Stimulated activated naive CD8-positive, alpha-beta T cell treated with anti-CD3 and anti-CD28 coated beads, Interleukin-15, Interleukin-2, amounts not matched to agents 100 ng/mL and 50 ng/mL, for 24 hours (primary cell): ENCODE measurements at regions not wholly inside any gene's neighbourhood (a gene's known extent, or its start where the extent isn't known, plus 50 kb on each side); places are given as distances from the start of the nearest gene placed in this dataset.

Source experiments
- H3K27ac Mint-ChIP-seq: one replicate; pipeline ENCODE4 v1.8.0; 2021; ENCODE audit warnings: mild to moderate bottlenecking, mixed read lengths
- H3K27me3 Mint-ChIP-seq: one replicate; pipeline ENCODE4 v1.8.0; 2021; ENCODE audit warnings: mixed read lengths
- H3K36me3 Mint-ChIP-seq: one replicate; pipeline ENCODE4 v1.8.0; 2021; ENCODE audit warnings: low read depth, mixed read lengths
- H3K4me1 Mint-ChIP-seq: one replicate; pipeline ENCODE4 v1.8.0; 2021; ENCODE audit warnings: low read depth, mixed read lengths
- H3K4me3 Mint-ChIP-seq: one replicate; pipeline ENCODE4 v1.8.0; 2021; ENCODE audit warnings: mild to moderate bottlenecking, mixed read lengths
- H3K9me3 Mint-ChIP-seq: one replicate; pipeline ENCODE4 v1.8.0; 2021; ENCODE audit warnings: mixed read lengths

- H3K9me3 Mint-ChIP-seq: no peaks in the 10 kb centered on the region
- no peak overlapping the region for H3K27ac Mint-ChIP-seq
- no peak overlapping the region for H3K4me3 Mint-ChIP-seq
- H3K4me1 Mint-ChIP-seq: no peaks in the 10 kb centered on the region
- H3K27me3 Mint-ChIP-seq: no peaks in the 10 kb centered on the region
- no peaks in the 10 kb centered on the region for H3K36me3 Mint-ChIP-seq
Measured at GRCh38 chr10:61142987-61143386, 199.0 kb upstream of the RHOBTB1 start.

DNA sequence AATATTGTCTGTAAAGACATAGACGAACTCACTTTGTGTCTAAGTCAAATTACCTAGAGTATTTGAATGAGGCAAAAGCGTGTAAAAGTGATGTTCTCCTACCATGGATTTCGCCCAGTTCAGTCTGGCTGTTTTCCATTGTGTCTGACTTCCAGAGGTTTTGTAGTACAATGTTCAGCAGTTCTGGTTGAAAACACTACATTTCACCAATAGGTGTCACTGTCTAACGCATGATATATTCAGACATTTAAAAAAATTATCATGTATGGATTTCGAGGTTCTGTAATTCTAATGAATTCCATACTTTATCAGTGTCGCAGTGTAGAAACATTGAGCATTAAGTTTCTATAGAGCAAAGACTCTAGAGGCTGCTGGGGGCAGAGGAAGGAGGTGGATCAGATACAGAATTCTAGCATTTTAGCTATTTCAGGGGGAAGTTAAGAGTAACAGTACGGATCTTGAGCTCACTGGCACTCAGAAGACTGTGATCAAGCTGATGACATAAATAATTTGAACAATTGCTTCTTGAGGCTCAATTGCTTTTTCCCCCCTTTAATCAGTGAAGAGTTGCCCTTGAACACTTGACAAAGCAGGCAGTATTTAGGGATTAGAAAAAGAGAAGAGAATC, 196.9 kb upstream of the RHOBTB1 start:
- Mint-ChIP-seq H3K4me1 (no peaks in the 10 kb centered on the region), H3K9me3 (no peaks in the 10 kb centered on the region), H3K4me3 (no peak overlapping the region), H3K27me3 (no peaks in the 10 kb centered on the region), H3K36me3 (no peaks in the 10 kb centered on the region), H3K27ac (no peak overlapping the region)

GRCh38 chr10:61139592-61139953, 195.6 kb upstream of the RHOBTB1 start:
- H3K27ac Mint-ChIP-seq: no peak overlapping the region
- no peak overlapping the region for H3K4me3 Mint-ChIP-seq

DNA sequence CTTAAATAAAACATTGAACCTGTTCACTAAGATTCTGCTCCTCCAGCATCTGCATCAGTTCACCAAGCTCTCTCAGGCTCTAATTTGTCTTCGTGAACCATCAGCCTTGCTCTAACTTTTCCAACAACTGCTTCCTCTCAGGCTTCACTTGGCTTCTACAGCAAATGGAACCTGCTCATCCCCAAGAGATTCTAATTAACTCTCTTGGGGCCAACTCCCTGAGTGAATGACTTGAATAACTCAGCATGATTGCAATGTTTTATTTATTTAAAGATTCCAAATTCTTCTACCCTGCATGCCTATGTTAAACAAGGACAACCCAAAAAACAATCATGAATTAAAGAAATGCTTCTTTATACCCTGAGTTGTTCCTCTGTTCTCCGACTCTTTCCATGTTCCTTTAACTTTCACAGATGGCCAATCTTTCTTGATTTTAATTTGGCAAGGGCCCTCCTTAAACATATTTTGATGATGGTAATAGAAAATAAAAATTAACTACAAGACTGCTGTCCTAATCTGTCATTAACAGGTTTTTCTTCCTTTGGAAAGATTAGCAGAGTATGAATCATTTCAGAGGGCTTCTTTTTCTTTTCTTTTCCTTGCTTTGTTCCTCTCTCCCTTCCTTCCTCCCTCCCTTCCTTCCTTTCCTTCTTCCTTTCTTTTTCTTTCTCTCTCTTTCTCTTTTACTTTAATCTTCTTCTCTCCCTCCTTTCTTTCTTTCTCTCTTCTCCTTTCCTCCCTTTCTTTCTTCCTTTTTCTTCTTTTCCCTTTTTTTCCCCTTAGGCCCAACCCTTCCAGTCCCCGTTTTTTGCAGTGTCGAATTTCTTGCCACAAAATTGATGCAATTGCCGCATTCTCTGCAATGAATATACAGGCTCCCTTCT, 195.0 kb upstream of the RHOBTB1 start:
- Mint-ChIP-seq H3K27me3 (no peaks in the 10 kb centered on the region), H3K27ac (no peak overlapping the region), H3K4me3 (no peak overlapping the region), H3K4me1 (no peaks in the 10 kb centered on the region), H3K36me3 (no peaks in the 10 kb centered on the region), H3K9me3 (no peaks in the 10 kb centered on the region)

More at GRCh38 chr10:61139592-61139953, 195.6 kb upstream of the RHOBTB1 start:
- Mint-ChIP-seq H3K27me3 (no peaks in the 10 kb centered on the region), H3K36me3 (no peaks in the 10 kb centered on the region), H3K4me1 (no peaks in the 10 kb centered on the region), H3K9me3 (no peaks in the 10 kb centered on the region)

GRCh38 chr10:61136139-61136538, 192.2 kb upstream of the RHOBTB1 start:
- H3K27ac Mint-ChIP-seq: no peak overlapping the region
- no peaks in the 10 kb centered on the region for H3K9me3 Mint-ChIP-seq
- H3K4me3 Mint-ChIP-seq: no peak overlapping the region
- H3K36me3 Mint-ChIP-seq: no peaks in the 10 kb centered on the region
- H3K4me1 Mint-ChIP-seq: no peaks in the 10 kb centered on the region
- H3K27me3 Mint-ChIP-seq: no peaks in the 10 kb centered on the region

GRCh38 chr10:61135276-61135721, 191.3 kb upstream of the RHOBTB1 start:
- Mint-ChIP-seq H3K4me1 (no peaks in the 10 kb centered on the region), H3K4me3 (no peak overlapping the region), H3K36me3 (no peaks in the 10 kb centered on the region), H3K9me3 (no peaks in the 10 kb centered on the region), H3K27me3 (no peaks in the 10 kb centered on the region), H3K27ac (no peak overlapping the region)

DNA sequence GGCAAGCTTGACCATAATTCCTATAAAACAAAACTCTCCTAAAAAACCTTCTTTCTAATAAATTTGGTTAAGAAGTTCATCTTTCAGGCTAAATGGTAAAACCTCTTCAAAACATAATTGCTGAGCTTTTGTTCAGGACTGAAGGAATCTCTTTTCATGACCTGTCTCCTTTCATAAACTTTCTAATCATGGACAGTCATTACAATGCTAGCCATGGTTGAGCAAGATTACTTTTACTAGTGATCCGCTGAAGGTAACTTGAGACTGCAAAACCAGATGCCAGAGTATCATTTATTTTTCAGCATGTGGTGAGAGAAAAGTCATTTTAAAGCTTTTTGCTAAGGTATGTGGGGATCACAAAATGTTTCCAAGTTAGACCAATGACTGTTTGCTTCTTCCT, 186.4 kb upstream of the RHOBTB1 start:
- Mint-ChIP-seq H3K36me3 (peaks cover 4% of the 10 kb centered on the region), H3K27me3 (no peaks in the 10 kb centered on the region), H3K9me3 (no peaks in the 10 kb centered on the region), H3K4me1 (peaks cover 6% of the 10 kb centered on the region), H3K4me3 (no peak overlapping the region), H3K27ac (no peak overlapping the region)

DNA sequence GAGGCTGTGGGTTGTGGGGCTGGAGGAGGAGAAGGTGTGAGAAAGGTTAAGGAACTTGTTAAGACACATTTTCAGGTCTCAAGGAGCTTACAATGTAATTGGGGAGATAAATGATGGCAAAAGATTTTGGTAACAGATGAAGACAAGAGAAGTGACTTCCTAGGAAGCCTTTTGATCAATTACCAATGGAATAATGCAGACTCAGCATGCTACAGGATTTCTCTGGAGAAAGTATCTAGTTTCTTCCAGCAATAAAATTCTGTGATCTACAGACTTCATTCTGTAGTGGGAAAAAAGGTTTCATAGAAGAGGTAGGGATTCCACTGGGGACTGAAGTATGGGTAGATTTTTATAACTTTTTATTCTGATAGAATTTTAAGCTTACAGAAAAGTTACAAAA, 184.2 kb upstream of the RHOBTB1 start:
- Mint-ChIP-seq H3K27me3 (no peaks in the 10 kb centered on the region), H3K36me3 (peaks cover 4% of the 10 kb centered on the region), H3K27ac (no peak overlapping the region), H3K4me1 (peaks cover 17% of the 10 kb centered on the region), H3K4me3 (no peak overlapping the region), H3K9me3 (no peaks in the 10 kb centered on the region)

GRCh38 chr10:61125560-61126170, 181.7 kb upstream of the RHOBTB1 start:
- no peaks in the 10 kb centered on the region for H3K27me3 Mint-ChIP-seq
- H3K9me3 Mint-ChIP-seq: no peaks in the 10 kb centered on the region
- no peak overlapping the region for H3K27ac Mint-ChIP-seq
- H3K4me1 Mint-ChIP-seq: peaks cover 24% of the 10 kb centered on the region
- H3K4me3 Mint-ChIP-seq: no peak overlapping the region
- H3K36me3 Mint-ChIP-seq: peaks cover 4% of the 10 kb centered on the region

- Mint-ChIP-seq H3K27ac (no peak overlapping the region), H3K4me1 (peaks cover 24% of the 10 kb centered on the region), H3K36me3 (peaks cover 4% of the 10 kb centered on the region), H3K27me3 (no peaks in the 10 kb centered on the region), H3K9me3 (no peaks in the 10 kb centered on the region), H3K4me3 (no peak overlapping the region)
Measured at GRCh38 chr10:61124756-61125530, 181.0 kb upstream of the RHOBTB1 start.

- Mint-ChIP-seq H3K27ac (no peak overlapping the region), H3K4me3 (no peak overlapping the region), H3K27me3 (no peaks in the 10 kb centered on the region), H3K4me1 (peaks cover 22% of the 10 kb centered on the region), H3K9me3 (no peaks in the 10 kb centered on the region), H3K36me3 (no peaks in the 10 kb centered on the region)
Measured at GRCh38 chr10:61120805-61121204, 176.8 kb upstream of the RHOBTB1 start.

DNA sequence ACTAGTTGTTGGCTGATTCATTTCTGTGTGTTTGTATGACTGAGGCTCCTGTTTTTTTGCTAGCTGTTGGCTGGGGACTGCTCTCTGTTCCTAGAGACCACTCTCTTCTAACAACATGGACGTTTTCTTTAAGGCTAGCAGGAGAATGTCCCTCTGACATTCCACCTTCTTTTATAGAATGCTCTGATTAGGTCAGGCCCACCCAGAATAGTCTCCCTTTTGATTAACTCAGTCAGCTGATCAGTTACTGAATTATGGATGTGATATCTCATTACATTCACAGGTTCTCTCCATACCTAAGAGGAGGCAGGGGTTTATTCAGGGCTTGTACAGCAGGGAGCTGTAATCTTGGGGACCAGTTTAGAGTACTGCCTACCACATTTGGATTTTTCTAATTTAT, 175.6 kb upstream of the RHOBTB1 start:
- H3K9me3 Mint-ChIP-seq: no peaks in the 10 kb centered on the region
- no peaks in the 10 kb centered on the region for H3K36me3 Mint-ChIP-seq
- H3K4me1 Mint-ChIP-seq: peaks cover 15% of the 10 kb centered on the region
- H3K4me3 Mint-ChIP-seq: no peak overlapping the region
- no peaks in the 10 kb centered on the region for H3K27me3 Mint-ChIP-seq
- H3K27ac Mint-ChIP-seq: no peak overlapping the region

GRCh38 chr10:61115897-61116296, 171.9 kb upstream of the RHOBTB1 start:
- Mint-ChIP-seq H3K27ac (no peak overlapping the region), H3K4me1 (peaks cover 2% of the 10 kb centered on the region), H3K9me3 (no peaks in the 10 kb centered on the region), H3K36me3 (no peaks in the 10 kb centered on the region), H3K4me3 (no peak overlapping the region), H3K27me3 (no peaks in the 10 kb centered on the region)

- no peak overlapping the region for H3K27ac Mint-ChIP-seq
- no peak overlapping the region for H3K4me3 Mint-ChIP-seq
- H3K36me3 Mint-ChIP-seq: no peaks in the 10 kb centered on the region
- no peaks in the 10 kb centered on the region for H3K27me3 Mint-ChIP-seq
- no peaks in the 10 kb centered on the region for H3K9me3 Mint-ChIP-seq
- H3K4me1 Mint-ChIP-seq: no peaks in the 10 kb centered on the region
Measured at GRCh38 chr10:61112771-61113170, 168.8 kb upstream of the RHOBTB1 start.

GRCh38 chr10:61110936-61111335, 167.0 kb upstream of the RHOBTB1 start:
- H3K4me1 Mint-ChIP-seq: no peaks in the 10 kb centered on the region
- H3K9me3 Mint-ChIP-seq: peaks cover 4% of the 10 kb centered on the region
- no peak overlapping the region for H3K27ac Mint-ChIP-seq
- H3K36me3 Mint-ChIP-seq: no peaks in the 10 kb centered on the region
- H3K27me3 Mint-ChIP-seq: no peaks in the 10 kb centered on the region
- H3K4me3 Mint-ChIP-seq: no peak overlapping the region
